ENCODE measurements at regions not wholly inside any gene's neighbourhood (a gene's known extent, or its start where the extent isn't known, plus 50 kb on each side); places are given as distances from the start of the nearest gene placed in this dataset.

DNA sequence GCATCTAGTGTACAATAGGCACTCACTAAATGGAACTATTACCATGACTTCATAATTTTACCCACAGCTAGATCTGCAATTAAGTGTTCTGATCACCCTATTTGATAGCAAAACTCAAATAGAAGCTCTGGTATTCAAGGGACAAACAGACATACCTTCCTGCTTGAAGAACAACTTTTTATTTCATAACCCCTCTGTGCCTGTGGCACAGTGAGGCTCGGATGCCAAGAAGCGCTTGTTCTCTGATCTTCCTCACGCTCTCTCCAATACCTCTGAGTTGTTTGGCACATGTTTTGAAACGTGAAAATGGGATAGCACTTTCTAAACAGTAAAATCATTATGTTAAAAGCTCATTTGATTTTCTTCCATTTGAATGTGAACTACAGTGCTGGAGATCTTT, 232.0 kb downstream of the KLF5 start:
- no peak for DNase-seq (ENCODE audit: low spot score)

DNA sequence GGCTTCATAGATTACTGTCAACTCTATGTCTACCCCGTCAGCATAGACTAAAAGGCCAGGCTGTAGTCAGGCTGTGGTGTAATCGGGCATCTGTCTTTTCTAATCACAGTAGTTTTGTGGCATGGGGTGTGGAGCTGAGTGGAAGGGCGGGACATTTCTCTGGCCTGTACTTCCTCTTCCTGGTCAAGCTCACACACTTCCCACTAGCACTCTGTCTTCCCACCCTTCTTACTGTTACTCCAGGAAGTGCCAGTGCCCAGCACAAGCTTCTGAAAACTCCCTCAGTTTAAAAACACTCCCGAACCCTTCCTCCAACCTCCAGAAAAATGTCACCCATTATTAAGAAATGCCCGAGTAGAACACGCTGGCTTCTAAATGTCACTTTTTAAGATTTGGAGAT, 229.8 kb downstream of the KLF5 start:
- no peak for DNase-seq (ENCODE audit: low spot score)

DNA sequence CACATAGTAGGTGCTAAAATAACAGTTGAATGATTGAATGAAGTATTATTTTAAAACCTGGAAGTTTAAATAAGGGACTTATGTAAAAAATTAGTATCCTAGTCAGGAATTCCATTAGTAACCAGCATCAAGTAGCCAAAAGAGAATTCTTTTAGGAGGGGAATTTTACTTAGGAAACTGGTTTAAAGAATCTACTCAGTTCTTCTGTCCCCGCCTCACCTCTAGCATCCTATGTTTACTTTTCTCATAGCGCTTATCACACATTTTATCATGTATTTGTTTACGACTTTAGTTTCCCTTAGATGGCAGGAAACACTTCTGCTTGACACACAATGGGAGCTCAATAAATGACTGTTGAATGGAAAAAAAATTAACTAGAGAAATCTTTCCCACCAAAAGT, 229.0 kb downstream of the KLF5 start:
- no peak for DNase-seq (ENCODE audit: low spot score)

DNA sequence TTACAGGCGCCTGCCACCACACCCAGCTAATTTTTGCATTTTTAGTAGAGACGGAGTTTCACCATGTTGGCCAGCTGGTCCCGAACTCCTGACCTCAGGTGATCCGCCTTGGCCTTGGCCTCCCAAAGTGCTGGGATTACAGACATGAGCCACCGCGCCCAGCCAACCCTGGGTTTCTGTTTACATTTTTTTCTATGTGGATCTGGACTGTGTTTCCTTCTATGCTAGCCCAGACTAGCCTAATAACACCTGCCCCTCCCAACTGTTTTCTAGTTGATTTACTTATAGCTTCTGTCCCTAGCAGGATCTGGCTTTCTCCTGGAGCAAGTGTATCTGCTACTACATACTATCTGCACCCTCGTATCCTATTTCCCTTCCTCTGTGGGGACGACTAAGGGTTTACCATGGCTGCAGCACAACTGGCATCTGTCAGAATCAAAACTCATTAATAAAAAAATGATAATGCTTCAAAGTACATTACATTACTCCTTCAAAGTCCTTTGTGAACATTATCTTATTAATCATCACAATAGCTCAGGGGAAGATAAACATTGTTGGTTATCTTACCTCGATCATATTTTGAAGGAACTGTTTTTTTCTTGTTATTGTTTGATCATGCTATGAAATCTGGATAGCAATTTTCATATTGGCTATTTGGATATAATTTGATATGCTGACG, 228.3 kb downstream of the KLF5 start:
- DNase-seq (ENCODE audit: low spot score), result no peak

DNA sequence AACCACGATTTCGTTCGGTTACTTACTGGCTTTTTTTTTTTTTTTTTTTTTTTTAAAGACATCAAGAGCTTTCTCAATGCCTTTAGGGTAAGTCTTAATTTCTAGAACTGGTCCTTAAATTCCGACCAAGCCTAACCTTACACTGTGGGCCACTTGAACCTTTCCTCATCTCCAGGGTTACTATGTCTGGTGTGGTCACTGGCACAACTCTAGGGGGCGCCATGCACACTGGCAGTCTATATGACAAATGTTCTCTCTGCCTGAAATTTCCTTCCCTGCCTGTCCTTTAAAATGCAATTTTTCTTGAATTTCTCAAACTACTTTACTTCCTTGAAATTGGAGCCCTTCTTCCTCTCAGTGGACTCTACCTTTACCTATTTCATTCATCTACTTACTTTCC, 227.4 kb downstream of the KLF5 start:
- DNase-seq (ENCODE audit: low spot score), result no peak

DNA sequence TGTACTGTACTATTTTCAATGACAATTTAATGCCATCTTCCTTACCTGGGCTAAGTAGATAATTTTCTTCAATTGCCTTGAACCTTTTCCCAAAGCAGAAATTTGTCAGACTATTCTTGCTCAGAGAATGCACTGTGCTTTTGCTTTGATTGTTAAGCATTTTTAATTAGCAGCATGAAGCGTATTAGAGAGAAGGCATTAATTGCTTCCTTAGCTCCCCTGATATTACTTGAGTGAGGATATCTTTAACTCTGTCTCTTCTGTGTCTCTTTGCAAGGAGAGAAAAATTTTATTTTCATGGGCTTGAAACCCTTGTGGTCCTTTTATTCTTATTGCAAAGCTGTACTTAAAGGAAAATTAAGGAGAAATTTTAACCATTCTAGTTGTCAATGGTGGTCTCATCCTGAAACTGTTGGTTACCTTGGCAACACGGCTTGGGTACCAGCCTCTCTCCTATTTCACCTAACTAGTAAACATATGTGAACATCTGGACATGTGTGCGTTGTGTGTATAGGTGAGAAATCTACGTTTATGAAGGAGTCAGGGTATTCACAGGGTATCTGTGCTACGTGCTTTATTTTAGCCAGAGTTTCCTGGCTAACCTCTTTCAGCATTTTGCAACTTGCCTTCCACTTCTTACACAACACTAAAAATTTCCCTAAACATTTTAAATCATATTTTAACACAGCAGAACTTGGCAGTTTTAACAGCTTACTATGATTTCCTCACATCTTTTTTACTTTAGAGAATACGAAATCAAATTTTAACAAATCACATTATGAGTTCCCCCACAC, 225.5 kb downstream of the KLF5 start:
- DNase-seq (ENCODE audit: low spot score), result no peak

DNA sequence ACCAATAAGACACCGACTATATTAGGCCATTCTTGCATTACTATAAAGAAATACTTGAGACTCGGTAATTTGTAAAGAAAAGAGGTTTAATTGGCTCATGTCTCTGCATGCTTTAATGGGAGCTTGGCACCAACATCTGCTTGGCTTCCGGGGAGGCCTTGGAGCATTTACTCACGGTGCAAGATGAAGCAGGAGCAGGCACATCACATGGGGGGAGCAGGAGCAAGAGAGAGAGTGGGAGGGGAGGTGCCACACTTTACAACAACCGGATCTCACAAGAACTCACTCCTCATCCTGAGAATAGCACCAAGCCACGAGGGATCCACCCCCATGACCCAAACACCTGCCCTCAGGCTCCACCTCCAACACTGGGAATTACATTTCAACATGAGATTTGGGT, 224.8 kb downstream of the KLF5 start:
- no peak for DNase-seq (ENCODE audit: low spot score)

DNA sequence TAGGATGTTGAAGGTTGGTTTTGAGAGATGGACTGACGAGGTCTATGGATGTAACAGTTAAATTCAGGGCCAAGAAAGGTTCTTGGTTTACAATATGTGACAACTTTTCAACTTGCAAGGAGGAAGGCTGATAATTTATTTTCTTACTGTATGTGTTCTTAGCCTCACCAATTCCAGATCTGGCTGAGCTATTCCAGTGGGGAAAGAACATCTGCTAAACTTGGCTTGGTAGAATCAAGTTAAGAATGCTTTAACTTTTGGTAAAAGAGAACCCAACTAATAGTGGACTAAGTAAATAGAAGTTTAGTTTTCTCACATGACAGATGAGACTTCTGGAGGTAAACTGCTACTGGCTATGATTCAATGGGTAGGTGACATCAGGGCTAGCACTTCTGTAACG, 222.9 kb downstream of the KLF5 start:
- no peak for DNase-seq (ENCODE audit: low spot score)

DNA sequence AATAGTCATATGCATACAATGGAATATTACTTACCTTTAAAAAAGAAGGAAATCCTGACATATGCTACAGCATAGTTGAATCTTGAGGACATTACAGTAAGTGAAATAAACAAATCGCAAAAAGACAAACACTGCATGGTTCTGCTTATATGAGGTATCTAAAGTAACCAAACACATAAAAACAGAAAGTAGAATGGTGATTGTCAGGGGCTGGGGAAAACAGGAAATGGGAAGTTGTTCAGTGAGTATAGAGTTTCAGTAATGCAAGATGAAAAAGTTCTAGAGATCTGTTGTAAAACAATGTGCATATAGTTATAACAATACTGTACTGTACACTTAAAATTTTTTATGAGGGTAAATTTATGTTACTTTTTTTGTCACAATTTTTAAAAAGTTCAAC, 219.4 kb downstream of the KLF5 start:
- DNase-seq (ENCODE audit: low spot score), result no peak

DNA sequence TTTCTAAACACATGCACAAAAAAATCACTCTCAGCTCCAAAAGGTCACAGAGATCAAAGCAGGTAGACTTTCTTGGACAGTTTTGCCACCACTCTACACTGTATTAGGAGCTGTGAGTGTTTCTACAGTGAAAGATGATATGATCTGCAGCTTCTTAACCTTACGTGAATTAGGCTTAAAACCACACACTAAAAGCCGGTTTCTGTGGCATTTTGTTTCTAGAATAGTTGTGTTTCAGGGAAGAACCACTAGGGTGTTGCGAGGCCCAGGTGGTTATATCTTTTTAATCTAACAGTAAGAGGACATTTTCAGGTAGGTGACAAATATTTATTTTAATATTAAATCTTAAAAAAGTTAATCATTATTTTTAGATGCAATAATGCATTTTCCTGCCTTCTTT, 216.4 kb downstream of the KLF5 start:
- DNase-seq (ENCODE audit: low spot score), result no peak

DNA sequence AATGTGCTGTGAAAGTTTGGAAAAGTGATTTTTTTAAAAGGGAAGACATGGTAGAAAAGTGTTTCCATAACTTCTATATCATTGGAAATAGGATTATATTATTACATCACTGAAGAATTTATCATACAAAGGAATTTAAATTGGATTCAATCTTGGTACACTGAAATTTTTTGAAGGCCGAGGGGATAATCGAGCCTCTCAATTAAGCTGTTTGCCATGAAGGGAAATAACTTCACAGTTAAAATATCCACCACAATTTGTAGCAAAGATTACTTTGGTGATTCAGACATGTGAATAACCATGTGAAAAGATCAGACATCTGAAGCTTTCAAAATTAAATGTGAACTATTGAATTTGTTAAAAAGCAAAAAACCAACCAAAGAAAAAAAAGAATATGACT, 215.3 kb downstream of the KLF5 start:
- DNase-seq (ENCODE audit: low spot score), result no peak

DNA sequence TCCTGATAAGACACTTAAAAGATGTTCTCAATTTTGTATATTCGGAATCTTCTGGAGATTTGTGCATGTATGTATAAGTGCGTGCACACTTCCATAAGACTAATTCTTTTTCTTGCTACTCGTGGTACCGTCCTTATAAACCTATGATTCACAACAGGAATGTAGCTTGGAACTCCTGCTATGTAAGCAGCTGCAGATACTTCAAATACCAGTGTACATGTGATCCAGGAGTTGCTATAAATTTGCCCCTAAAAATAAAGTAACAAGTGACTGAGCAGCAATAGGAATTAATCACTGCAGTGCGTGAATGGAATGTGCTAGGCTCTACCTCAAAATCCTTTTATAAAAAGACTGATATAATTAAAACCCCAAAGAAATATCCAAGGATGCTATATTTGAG, 214.9 kb downstream of the KLF5 start:
- DNase-seq (ENCODE audit: low spot score), result no peak

DNA sequence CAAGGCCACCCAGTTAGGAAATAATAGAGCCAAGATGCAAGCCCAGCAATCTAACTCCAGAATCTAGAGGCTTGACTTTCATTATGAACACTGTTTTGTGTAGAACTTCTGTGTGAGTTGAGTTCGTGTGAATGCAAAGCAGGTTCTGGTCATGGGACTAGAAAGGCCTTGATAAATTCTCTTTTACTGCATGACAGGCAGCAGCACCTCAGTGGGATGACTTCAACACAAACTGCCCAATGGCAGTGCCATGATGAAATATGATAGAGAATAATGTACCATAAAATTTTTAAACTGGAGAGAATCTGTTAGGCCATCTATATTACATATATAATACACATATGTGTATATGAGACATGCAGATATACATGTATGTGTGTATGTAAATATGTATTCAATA, 214.5 kb downstream of the KLF5 start:
- no peak for DNase-seq (ENCODE audit: low spot score)

DNA sequence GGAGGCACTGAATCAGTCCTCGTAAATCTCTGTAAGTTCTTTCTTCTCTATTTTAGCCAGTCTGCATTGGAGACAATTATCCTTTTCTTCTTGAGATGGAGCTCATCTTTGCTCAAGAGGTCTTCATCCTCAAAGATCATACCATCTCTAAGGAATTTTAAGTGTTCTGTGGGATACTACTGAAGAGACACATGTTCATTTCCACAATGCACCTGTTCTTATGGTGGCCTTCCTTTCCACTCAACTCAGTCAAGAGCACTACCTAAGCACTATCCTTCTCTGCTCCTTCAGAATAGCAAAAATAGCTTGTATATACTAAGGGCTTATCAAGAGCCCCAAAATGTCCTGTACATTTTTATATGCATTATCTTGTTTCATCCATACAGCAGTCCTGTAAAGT, 214.0 kb downstream of the KLF5 start:
- no peak for DNase-seq (ENCODE audit: low spot score)

DNA sequence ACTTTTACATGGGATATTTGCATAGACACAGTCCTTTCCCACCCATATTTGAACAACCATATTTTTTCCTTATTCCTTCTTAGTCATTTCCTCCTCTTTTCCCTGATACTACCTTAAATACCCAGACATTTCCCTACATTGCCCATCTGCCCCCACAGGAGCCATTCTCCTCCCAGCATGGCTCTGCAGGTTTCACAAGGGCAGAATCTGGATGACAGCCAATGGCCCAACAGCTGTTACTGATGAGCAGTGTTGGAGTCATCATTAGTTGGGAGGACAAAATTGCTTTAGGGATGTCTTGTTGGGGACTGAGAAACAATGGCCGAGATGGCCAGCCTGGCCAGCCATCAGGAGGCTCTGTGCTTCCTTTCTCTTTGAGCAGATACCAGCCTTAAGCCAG, 209.5 kb downstream of the KLF5 start:
- DNase-seq (ENCODE audit: low spot score), result no peak

DNA sequence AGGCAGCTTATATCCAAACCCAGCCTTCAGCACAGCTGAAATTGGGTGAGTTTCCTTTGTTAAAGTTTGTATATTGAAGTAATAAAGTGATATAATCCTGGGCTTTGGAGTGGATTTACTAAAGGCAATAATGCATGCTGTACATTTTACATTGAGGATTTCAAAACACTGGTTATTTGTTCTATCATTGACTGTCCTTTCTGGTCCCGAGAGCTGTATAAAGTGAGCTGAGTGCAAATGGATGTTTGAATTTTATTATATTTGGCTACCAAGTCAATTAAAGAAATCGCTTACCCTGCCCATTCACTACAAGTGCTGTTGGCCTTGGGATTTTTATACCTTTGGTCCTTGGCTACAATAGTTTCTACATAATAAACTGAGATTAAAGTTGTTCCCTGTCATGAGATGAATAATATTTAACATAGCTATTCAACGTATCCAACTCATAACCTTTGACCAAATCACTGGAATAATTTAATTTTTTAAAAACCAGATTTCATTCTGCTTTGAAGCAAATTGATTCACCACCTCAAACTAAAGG, 207.9 kb downstream of the KLF5 start:
- no peak for DNase-seq (ENCODE audit: low spot score)

DNA sequence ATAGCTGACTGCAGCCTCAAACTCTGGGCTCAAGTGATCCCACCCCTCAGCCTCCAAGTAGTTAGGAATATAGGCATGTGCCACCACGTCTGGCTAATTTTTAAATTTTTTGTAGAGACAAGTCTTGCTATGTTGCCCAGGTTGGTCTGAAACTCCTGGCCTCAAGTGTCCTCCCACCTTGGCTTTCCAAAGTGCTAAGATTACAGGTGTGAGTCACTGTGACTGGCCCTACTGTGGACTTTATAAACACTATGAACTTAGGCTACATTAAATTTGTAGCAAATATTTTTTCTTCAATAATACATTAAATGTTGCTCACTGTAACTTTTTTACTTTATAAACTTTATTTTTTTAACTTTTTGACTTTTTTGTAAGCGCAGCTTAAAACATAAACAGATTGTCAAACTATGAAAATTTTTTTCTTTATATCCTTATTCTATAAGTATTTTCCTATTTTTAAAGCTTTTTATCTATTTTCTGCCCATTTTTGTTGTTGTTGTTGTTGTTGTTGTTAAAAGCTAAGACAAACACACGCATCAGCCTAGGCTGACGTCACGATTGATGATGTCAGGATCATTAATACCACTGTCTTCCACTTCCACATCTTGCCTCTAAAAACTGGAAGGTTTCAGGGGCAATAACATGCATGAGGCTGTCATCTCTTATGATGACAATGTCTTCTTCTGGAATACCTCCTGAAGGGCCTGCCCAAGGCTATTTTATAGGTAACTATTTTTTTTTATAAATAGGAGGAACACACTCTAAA, 204.2 kb downstream of the KLF5 start:
- no peak for DNase-seq (ENCODE audit: low spot score)

DNA sequence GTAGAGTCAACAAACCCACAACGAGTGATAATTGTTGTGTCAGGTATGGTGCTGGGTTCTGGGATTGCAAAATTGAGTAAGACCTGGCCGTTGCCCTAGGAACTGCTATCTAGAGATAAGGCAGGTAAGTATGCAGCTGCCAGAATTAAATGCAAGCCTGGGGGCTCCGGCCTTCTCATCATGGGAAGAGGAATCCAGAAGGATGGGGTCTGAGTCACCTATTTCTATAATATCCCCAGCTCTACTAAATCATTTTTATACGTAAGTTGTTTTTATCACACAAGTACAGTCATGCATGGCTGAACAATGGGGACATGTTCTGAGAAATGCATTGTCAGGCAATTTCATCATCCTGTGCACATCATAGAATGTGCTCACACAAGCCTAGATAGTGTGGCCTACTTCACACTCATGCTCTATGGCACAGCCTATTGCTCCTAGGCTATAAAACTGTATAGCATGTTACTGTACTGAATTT, 203.0 kb downstream of the KLF5 start:
- no peak for DNase-seq (ENCODE audit: low spot score)

DNA sequence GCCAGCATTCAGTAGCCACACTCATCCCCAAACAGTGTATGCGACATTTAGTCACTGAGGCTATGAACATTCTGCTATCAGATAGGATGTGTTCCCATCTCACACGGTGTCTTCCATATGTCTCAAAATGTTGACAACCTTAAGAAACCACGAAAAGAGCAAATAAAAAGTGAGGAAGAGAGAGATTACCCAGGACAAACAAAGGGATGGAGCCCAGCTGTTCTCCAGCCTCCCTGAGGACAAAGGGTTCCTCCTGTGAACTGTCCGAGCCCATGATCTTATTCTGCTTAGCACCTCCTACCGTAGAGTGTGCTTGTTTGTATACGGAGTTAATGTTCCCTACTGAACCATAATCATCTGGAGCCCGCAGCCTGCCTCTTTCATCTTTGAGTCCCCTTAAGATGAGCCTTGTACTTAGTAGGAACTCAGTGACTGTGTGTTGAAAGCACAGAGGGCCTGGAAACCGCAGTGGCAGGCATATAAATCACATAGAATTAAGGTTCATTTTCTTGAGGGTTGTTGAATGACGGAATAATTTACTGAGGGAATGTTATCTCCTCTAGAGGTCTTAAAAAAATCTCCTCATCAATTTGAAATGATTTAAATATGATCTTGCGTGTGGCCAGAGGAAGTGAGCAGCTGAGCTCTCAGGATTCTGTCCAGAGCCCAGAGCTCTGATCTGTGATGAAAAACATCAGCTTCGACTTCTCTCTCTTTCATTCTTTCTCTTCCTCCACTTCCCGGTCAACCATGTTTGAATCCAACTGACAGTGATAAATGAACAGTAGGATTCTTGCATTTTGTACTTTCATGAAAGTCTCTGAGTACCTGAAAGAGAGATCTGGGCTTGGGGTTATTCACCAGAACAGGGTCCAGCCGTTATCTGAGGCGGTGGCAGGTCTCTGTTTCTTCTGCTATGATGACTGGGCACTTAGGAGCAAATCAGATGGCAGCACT, 200.5 kb downstream of the KLF5 start:
- DNase-seq (ENCODE audit: low spot score), result no peak

DNA sequence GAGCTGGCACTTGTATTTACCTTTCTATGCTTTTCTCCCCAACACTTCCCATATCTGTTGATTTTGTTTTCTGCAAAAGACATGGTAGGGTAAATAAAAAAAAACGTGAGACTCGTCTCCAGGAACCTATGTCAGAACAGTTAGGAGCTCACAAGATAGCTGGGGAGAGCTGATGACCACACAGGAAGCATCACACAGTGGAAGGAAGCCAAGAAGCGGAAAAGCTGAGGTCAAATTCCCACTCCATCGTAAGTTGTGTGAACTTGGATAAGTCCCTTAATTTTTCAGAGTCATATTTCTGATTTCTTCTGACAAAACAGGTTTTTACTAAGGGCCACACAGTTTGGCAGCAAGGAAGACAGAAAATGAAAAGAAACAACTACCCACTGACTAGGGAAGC, 199.6 kb downstream of the KLF5 start:
- no peak for DNase-seq (ENCODE audit: low spot score)

DNA sequence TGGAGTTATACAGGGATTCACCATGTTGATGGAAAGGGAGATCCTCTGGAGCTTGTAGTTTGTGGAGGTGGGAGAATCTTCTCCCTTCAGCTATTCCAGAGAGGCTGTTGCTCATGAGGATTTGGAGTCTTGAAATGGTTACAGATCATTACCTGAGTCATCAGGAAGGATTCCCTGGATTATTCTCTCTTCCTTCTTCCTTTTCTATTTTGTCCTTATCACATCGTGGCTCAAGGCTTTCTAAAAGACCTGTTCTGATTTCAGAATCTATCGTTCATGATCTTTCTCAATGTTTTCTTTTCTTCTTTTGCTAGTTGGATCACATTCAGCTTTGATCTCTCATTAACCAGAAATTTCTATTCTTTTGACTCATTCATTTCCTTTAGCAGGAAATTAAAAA, 196.0 kb downstream of the KLF5 start:
- no peak for DNase-seq (ENCODE audit: low spot score)
